ENCODE measurements at regions not wholly inside any gene's neighbourhood (a gene's known extent, or its start where the extent isn't known, plus 50 kb on each side); places are given as distances from the start of the nearest gene placed in this dataset.

DNA sequence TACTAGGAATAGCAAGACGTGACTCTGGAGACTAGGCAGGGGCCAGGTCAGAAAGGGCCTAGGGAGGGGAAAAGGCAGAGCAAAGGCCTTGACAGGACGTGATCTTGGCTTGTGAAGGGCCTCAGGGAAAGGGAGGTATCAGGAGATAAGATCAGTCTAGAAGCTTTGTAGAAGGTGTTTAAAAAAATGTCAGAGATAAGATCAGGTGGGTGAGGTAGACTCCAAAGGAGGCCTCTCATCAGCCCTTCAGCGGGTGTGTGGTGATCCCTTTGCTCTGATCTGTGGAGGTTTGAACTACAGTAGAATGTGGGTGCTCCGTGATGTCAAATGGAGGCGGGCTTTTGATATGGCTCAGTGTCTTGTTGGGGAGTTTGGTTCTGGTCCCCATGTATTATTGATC, 78.8 kb upstream of the PRPS1 start:
- Histone ChIP-seq H3K79me2 (ENCODE audit: insufficient read depth, low read length) (no peaks in the 10 kb centered on the region), H3K36me3 (replicated peaks in 1 of 2; ENCODE audit: control insufficient read depth in 1 of 2, insufficient read depth in 2 of 2, low read length in 2 of 2) (no peaks in the 10 kb centered on the region), H3K27me3 (ENCODE audit: control insufficient read depth in 1 of 2, insufficient read depth in 2 of 2, low read length in 2 of 2) (no peaks in the 10 kb centered on the region; a peak in 1 of 5 replicates), H3K9ac (ENCODE audit: insufficient read depth, low read depth, low read length) (no peak overlapping the region), H3K4me1 (ENCODE audit: insufficient read depth, low read length) (no peaks in the 10 kb centered on the region), H2AFZ (ENCODE audit: low read length) (no peak overlapping the region), H3K4me3 (replicated peaks in 1 of 3; ENCODE audit: insufficient read depth in 1 of 3, low read depth in 2 of 3, low read length in 3 of 3) (no peak overlapping the region), H4K20me1 (ENCODE audit: insufficient read depth, low read length) (no peaks in the 10 kb centered on the region), H3K27ac (ENCODE audit: extremely low read length, insufficient read depth, low read length) (no peak overlapping the region), H3K4me2 (ENCODE audit: low read depth, low read length) (no peak overlapping the region), H3K9me3 (ENCODE audit: low read length) (no peaks in the 10 kb centered on the region)
- DNase-seq (ENCODE audit: low spot score) (no peak), FAIRE-seq (no peak), ATAC-seq (no peak)
- no TSS peak for BruUV-seq (replicated peaks)
- CTCF ChIA-PET (ENCODE audit: low intra/inter-chr PET ratio, low total read pairs), result no interaction called here
- intact Hi-C loops (cut with micrococcal nuclease; ENCODE audit: unreplicated experiment), result no loop called here
- WGBS (ENCODE audit: low lambda C conversion rate), result 0% methylated on average over 4 of the region's 5 CpGs
- in situ Hi-C loops (cut with HindIII; ENCODE audit: extremely low pct_ligation_motif_present, low pct_unique_long_range_greater_than_20kb), result no loop called here
- POLR2A ChIA-PET, result no interaction called here
- TF ChIP-seq, protein P1, sequence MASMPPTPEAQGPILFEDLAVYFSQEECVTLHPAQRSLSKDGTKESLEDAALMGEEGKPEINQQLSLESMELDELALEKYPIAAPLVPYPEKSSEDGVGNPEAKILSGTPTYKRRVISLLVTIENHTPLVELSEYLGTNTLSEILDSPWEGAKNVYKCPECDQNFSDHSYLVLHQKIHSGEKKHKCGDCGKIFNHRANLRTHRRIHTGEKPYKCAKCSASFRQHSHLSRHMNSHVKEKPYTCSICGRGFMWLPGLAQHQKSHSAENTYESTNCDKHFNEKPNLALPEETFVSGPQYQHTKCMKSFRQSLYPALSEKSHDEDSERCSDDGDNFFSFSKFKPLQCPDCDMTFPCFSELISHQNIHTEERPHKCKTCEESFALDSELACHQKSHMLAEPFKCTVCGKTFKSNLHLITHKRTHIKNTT (CRISPR knock-in tag; IDR thresholded peaks at IDR 0.05), result no peak
- TF ChIP-seq, protein P2, sequence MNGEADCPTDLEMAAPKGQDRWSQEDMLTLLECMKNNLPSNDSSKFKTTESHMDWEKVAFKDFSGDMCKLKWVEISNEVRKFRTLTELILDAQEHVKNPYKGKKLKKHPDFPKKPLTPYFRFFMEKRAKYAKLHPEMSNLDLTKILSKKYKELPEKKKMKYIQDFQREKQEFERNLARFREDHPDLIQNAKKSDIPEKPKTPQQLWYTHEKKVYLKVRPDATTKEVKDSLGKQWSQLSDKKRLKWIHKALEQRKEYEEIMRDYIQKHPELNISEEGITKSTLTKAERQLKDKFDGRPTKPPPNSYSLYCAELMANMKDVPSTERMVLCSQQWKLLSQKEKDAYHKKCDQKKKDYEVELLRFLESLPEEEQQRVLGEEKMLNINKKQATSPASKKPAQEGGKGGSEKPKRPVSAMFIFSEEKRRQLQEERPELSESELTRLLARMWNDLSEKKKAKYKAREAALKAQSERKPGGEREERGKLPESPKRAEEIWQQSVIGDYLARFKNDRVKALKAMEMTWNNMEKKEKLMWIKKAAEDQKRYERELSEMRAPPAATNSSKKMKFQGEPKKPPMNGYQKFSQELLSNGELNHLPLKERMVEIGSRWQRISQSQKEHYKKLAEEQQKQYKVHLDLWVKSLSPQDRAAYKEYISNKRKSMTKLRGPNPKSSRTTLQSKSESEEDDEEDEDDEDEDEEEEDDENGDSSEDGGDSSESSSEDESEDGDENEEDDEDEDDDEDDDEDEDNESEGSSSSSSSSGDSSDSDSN (CRISPR knock-in tag; IDR thresholded peaks at IDR 0.05), result no peak
- no peak for TF ChIP-seq ZNF557 (CRISPR knock-in tag; IDR thresholded peaks at IDR 0.05)
- TF ChIP-seq ZNF33A (CRISPR knock-in tag; IDR thresholded peaks at IDR 0.05; ENCODE audit: borderline replicate concordance), result no peak
- no peak for TF ChIP-seq NR1H2 (CRISPR knock-in tag; IDR thresholded peaks at IDR 0.05; ENCODE audit: borderline replicate concordance, low read depth)
- TF ChIP-seq RAD51 (IDR thresholded peaks at IDR 0.05; ENCODE audit: borderline replicate concordance), result no peak
- no peak for TF ChIP-seq HNRNPH1 (optimal IDR thresholded peaks at IDR 0.05; ENCODE audit: low read depth, low read length)
- TF ChIP-seq MEIS2 (CRISPR knock-in tag; IDR thresholded peaks at IDR 0.05), result no peak
- no peak for TF ChIP-seq GATA4 (IDR thresholded peaks at IDR 0.05; ENCODE audit: borderline replicate concordance, low read depth)
- TF ChIP-seq ZNF225 (CRISPR knock-in tag; IDR thresholded peaks at IDR 0.05), result no peak
- no peak for TF ChIP-seq JDP2 (CRISPR knock-in tag; IDR thresholded peaks at IDR 0.05; ENCODE audit: borderline replicate concordance)
- no peak for TF ChIP-seq TBX3 (IDR thresholded peaks at IDR 0.05; ENCODE audit: borderline replicate concordance)
- no peak for TF ChIP-seq ZNF558 (CRISPR knock-in tag; IDR thresholded peaks at IDR 0.05; ENCODE audit: borderline replicate concordance)
- TF ChIP-seq, protein P3, sequence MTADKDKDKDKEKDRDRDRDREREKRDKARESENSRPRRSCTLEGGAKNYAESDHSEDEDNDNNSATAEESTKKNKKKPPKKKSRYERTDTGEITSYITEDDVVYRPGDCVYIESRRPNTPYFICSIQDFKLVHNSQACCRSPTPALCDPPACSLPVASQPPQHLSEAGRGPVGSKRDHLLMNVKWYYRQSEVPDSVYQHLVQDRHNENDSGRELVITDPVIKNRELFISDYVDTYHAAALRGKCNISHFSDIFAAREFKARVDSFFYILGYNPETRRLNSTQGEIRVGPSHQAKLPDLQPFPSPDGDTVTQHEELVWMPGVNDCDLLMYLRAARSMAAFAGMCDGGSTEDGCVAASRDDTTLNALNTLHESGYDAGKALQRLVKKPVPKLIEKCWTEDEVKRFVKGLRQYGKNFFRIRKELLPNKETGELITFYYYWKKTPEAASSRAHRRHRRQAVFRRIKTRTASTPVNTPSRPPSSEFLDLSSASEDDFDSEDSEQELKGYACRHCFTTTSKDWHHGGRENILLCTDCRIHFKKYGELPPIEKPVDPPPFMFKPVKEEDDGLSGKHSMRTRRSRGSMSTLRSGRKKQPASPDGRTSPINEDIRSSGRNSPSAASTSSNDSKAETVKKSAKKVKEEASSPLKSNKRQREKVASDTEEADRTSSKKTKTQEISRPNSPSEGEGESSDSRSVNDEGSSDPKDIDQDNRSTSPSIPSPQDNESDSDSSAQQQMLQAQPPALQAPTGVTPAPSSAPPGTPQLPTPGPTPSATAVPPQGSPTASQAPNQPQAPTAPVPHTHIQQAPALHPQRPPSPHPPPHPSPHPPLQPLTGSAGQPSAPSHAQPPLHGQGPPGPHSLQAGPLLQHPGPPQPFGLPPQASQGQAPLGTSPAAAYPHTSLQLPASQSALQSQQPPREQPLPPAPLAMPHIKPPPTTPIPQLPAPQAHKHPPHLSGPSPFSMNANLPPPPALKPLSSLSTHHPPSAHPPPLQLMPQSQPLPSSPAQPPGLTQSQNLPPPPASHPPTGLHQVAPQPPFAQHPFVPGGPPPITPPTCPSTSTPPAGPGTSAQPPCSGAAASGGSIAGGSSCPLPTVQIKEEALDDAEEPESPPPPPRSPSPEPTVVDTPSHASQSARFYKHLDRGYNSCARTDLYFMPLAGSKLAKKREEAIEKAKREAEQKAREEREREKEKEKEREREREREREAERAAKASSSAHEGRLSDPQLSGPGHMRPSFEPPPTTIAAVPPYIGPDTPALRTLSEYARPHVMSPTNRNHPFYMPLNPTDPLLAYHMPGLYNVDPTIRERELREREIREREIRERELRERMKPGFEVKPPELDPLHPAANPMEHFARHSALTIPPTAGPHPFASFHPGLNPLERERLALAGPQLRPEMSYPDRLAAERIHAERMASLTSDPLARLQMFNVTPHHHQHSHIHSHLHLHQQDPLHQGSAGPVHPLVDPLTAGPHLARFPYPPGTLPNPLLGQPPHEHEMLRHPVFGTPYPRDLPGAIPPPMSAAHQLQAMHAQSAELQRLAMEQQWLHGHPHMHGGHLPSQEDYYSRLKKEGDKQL (CRISPR knock-in tag; IDR thresholded peaks at IDR 0.05; ENCODE audit: low read depth), result no peak
- no peak for TF ChIP-seq REPIN1 (CRISPR knock-in tag; IDR thresholded peaks at IDR 0.05; ENCODE audit: borderline replicate concordance, low read depth)
- TF ChIP-seq, protein P4, sequence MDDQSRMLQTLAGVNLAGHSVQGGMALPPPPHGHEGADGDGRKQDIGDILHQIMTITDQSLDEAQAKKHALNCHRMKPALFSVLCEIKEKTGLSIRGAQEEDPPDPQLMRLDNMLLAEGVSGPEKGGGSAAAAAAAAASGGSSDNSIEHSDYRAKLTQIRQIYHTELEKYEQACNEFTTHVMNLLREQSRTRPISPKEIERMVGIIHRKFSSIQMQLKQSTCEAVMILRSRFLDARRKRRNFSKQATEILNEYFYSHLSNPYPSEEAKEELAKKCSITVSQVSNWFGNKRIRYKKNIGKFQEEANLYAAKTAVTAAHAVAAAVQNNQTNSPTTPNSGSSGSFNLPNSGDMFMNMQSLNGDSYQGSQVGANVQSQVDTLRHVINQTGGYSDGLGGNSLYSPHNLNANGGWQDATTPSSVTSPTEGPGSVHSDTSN (CRISPR knock-in tag; IDR thresholded peaks at IDR 0.05; ENCODE audit: borderline replicate concordance), result no peak

Data from HepG2 (cell line).